Esophagus squamous epithelium (tissue), 4 donors: ENCODE measurements at regions not wholly inside any gene's neighbourhood (a gene's known extent, or its start where the extent isn't known, plus 50 kb on each side); places are given as distances from the start of the nearest gene placed in this dataset.

ENCODE experiments used
- CTCF ChIP-seq, 6 experiments: fragments of 450-650 bp in 4 of 6; fragments of 200-600 bp in 2 of 6; sonication (generic) in 2 of 6; IDR thresholded peaks; one replicate each; pipeline ENCODE4 v1.5.1; 2016 to 2019; ENCODE audit warnings: antibody characterized with exemption in 6 of 6, mild to moderate bottlenecking in 4 of 6, moderate library complexity in 4 of 6
- POLR2A ChIP-seq, 4 donors: fragments of 450-650 bp; IDR thresholded peaks; one replicate each; pipeline ENCODE4 v1.6.1; 2017; ENCODE audit warnings: antibody characterized with exemption in 4 of 4, mild to moderate bottlenecking in 4 of 4, moderate library complexity in 3 of 4

GRCh38 chr6:105815661-105816555, 270.2 kb upstream of the PRDM1 start:
- TF ChIP-seq POLR2A (IDR thresholded peaks at IDR 0.05) (no peak), CTCF (IDR thresholded peaks at IDR 0.05) (no peak)
